A673 (cell line): ENCODE measurements at regions not wholly inside any gene's neighbourhood (a gene's known extent, or its start where the extent isn't known, plus 50 kb on each side); places are given as distances from the start of the nearest gene placed in this dataset.

Experiments
- BruUV-seq: library from RNA; stranded (reverse); fragments of 400-500 nt; replicated peaks from 2 replicates; lab custom pipeline; 2021; lab: Mats Ljungman, UMichigan
- CTCF ChIA-PET: fragments of 300-600 bp; sonication (Branson Sonifier 250); formaldehyde crosslinking; loops from one replicate; lab custom pipeline; 2022; ENCODE audit warnings: antibody characterized with exemption; lab: Charles Lee
- POLR2A ChIA-PET: fragments of 300-600 bp; sonication (Branson Sonifier 250); formaldehyde crosslinking; loops from one replicate; lab custom pipeline; 2022; ENCODE audit warnings: antibody characterized with exemption; ENCODE audit not compliant: low non-redundant PET; lab: Charles Lee
- DNase-seq: peaks from one replicate; pipeline ENCODE4 v3.0.0-alpha.2; 2015; ENCODE audit warnings: low spot score
- H3K27ac ChIP-seq: fragments of 200-600 bp; sonication (generic); 2 replicates; pipeline ENCODE4 v1.5.1; 2016; ENCODE audit warnings: mixed run types, low read depth, mild to moderate bottlenecking, mixed read lengths, antibody characterized with exemption, low read length; ENCODE audit not compliant: poor library complexity, severe bottlenecking
- H3K27me3 ChIP-seq: fragments of 200-600 bp; sonication (generic); replicated peaks from 2 replicates; pipeline ENCODE4 v1.6.1; 2017; ENCODE audit warnings: mixed run types, low read depth, mild to moderate bottlenecking, mixed read lengths, antibody characterized with exemption, low read length; ENCODE audit not compliant: insufficient read depth, poor library complexity
- H3K36me3 ChIP-seq: fragments of 200-600 bp; sonication (generic); 2 replicates; pipeline ENCODE4 v1.6.1; 2016; ENCODE audit warnings: mixed run types, mild to moderate bottlenecking, mixed read lengths, antibody characterized with exemption, low read length; ENCODE audit not compliant: insufficient read depth, poor library complexity, severe bottlenecking
- H3K4me1 ChIP-seq: fragments of 200-600 bp; sonication (generic); 2 replicates; pipeline ENCODE4 v1.6.1; 2017; ENCODE audit warnings: mixed run types, mild to moderate bottlenecking, mixed read lengths, antibody characterized with exemption, low read length; ENCODE audit not compliant: insufficient read depth, poor library complexity, severe bottlenecking
- H3K4me3 ChIP-seq: fragments of 200-600 bp; sonication (generic); 2 replicates; pipeline ENCODE4 v1.5.1; 2016; ENCODE audit warnings: low read depth, mixed run types, mild to moderate bottlenecking, mixed read lengths, low read length; ENCODE audit not compliant: poor library complexity, severe bottlenecking
- H3K9me3 ChIP-seq: fragments of 200-600 bp; sonication (generic); 2 replicates; pipeline ENCODE4 v1.6.1; 2016; ENCODE audit warnings: mixed run types, low read depth, mild to moderate bottlenecking, mixed read lengths, antibody characterized with exemption, low read length; ENCODE audit not compliant: poor library complexity, severe bottlenecking
- EZH2 ChIP-seq: fragments of 200-600 bp; sonication (generic); IDR thresholded peaks from 2 replicates; pipeline ENCODE4 v1.6.1; 2017; ENCODE audit warnings: borderline replicate concordance, low read depth, mild to moderate bottlenecking, mixed read lengths, antibody characterized with exemption, low read length; ENCODE audit not compliant: poor library complexity, severe bottlenecking
- intact Hi-C: fragments of 100-400 bp; cut with micrococcal nuclease; formaldehyde crosslinking; loops from one replicate; pipeline ENCODE4 v1.10.0; 2022; ENCODE audit not compliant: unreplicated experiment
- TF ChIP-seq, protein P1 (sequence below): fragments of 300-800, 200-600 bp; sonication (generic); conservative IDR thresholded peaks from 2 replicates; pipeline ENCODE4 v1.5.1; 2017; ENCODE audit warnings: low read depth, mild to moderate bottlenecking, antibody characterized with exemption, low read length, moderate library complexity, mixed read lengths

DNA sequence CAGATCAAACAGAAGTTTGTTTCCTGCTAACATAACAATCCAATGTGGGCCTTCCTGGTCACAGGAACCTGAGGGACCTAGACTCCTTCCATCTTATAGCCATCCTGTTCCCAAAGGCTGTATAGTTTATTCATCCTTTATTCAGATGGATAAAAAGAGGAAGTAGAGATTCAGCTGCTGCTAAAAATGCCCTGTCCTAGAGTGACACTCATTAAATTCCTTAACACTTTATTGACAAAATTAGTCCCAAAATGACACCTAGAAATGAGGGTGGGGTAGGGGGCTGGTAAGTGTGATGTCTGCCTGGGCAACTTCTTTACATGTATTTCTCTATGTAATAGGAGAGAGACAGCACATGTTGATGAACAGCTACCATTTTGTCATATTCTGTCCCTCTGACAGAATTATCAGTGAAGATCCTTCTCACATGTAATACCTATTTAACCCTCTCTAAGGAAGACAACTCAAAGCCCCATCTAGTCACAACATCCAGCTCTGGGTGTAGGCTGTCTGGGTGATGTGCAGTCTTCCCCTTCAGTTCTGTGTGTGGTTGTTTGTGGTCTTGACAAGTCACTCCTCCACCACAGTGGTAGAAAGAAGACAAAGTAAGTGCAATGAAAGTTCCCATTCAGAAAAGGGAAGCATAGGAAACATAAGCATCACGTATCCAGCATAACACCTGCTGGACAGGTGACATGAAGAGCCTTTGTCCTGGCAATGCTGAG is 253.9 kb upstream of the CNTNAP5 start:
- no peaks in the 10 kb centered on the region for H3K9me3 ChIP-seq
- H3K4me3 ChIP-seq = no peak overlapping the region
- H3K4me1 ChIP-seq = no peaks in the 10 kb centered on the region
- POLR2A ChIA-PET = no interaction called here
- TF ChIP-seq, protein P1, sequence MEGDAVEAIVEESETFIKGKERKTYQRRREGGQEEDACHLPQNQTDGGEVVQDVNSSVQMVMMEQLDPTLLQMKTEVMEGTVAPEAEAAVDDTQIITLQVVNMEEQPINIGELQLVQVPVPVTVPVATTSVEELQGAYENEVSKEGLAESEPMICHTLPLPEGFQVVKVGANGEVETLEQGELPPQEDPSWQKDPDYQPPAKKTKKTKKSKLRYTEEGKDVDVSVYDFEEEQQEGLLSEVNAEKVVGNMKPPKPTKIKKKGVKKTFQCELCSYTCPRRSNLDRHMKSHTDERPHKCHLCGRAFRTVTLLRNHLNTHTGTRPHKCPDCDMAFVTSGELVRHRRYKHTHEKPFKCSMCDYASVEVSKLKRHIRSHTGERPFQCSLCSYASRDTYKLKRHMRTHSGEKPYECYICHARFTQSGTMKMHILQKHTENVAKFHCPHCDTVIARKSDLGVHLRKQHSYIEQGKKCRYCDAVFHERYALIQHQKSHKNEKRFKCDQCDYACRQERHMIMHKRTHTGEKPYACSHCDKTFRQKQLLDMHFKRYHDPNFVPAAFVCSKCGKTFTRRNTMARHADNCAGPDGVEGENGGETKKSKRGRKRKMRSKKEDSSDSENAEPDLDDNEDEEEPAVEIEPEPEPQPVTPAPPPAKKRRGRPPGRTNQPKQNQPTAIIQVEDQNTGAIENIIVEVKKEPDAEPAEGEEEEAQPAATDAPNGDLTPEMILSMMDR = no peak
- no peak for TF ChIP-seq EZH2
- H3K27me3 ChIP-seq = no peaks in the 10 kb centered on the region
- DNase-seq = no peak
- no peaks in the 10 kb centered on the region for H3K36me3 ChIP-seq
- intact Hi-C loops = no loop called here
- no TSS peak for BruUV-seq
- CTCF ChIA-PET = no interaction called here
- no peak overlapping the region for H3K27ac ChIP-seq

GRCh38 chr2:123771928-123772632 is 253.0 kb upstream of the CNTNAP5 start:
- no peak for DNase-seq
- ChIA-PET POLR2A (no interaction called here), CTCF (no interaction called here)
- TF ChIP-seq EZH2 = no peak
- TF ChIP-seq, protein P1 = no peak
- Histone ChIP-seq H3K36me3 (no peaks in the 10 kb centered on the region), H3K4me3 (no peak overlapping the region), H3K27ac (no peak overlapping the region), H3K9me3 (no peaks in the 10 kb centered on the region), H3K27me3 (no peaks in the 10 kb centered on the region), H3K4me1 (no peaks in the 10 kb centered on the region)
- BruUV-seq = no TSS peak
- intact Hi-C loops = no loop called here

- intact Hi-C loops = no loop called here
- CTCF ChIA-PET = no interaction called here
Observed at GRCh38 chr2:123777116-123777515, 248.0 kb upstream of the CNTNAP5 start.

More at GRCh38 chr2:123777116-123777515, 248.0 kb upstream of the CNTNAP5 start:
- Histone ChIP-seq H3K27me3 (no peaks in the 10 kb centered on the region), H3K9me3 (no peaks in the 10 kb centered on the region), H3K4me1 (no peaks in the 10 kb centered on the region), H3K27ac (no peak overlapping the region), H3K4me3 (no peak overlapping the region), H3K36me3 (no peaks in the 10 kb centered on the region)
- TF ChIP-seq, protein P1 = no peak
- TF ChIP-seq EZH2 = no peak
- POLR2A ChIA-PET = no interaction called here
- no peak for DNase-seq
- BruUV-seq = no TSS peak
